ENCODE measurements at regions not wholly inside any gene's neighbourhood (a gene's known extent, or its start where the extent isn't known, plus 50 kb on each side); places are given as distances from the start of the nearest gene placed in this dataset.
"Not testable (repeated sequence)": the region's sequence is repeated elsewhere in the genome, so short reads cannot be mapped to it uniquely, and the experiment has no call there.

DNA sequence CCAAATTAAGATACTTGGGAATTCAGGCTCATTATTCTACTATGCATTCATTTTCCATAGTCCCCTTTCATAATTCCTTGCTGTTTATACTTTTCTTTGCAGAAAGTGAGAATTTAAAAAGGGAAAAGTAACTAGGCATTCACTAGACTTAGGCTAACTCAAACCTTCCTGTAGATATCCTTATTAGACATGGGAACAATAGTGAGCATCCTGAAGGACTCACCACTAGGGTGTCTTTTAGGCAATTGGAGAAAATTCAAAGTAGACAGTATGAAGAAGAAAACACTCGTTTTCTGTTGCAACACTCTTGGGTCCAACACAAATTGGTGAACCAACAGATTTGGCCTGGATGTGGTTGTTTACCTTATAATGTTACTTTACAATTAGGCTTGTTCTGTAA, 213.2 kb upstream of the GRIN3A start:
- DNase-seq, result no peak

DNA sequence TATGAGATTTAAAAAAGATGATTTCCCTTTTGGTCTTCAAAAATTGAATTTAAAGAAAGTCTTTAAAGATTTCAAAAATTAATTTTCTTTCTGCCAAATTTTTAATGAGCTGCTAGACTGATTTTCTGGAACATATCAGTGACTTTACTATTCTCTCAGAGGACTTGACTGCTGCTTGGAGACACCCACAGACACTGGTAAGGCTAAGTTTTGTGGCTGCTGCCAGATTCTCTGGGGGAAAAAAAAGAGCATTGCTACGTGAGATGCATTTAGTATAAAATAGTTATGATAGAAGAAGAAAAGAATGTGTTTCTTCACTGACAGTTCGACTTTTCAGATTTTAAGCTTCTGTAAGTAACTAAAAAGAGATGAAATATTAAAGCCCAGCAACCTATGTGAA, 193.3 kb upstream of the GRIN3A start:
- no peak for DNase-seq

DNA sequence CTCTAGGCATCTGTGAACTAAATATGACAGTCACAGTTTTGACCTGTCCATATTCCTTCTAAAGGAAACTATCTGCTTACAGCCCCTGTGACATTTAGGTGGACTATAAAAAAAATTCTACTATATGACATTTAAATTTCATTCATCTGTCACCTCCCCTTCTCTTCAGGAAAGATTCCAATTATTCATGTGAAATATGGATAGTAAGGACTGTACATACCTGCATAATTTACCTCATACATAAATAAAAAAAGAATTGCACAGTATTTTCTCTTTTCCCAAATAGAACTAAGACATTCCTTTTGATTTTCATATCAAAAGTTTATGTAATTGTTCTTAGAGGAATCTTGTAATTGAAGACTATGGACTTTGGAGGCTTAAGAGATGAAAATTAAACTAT, 192.3 kb upstream of the GRIN3A start:
- DNase-seq, result no peak

DNA sequence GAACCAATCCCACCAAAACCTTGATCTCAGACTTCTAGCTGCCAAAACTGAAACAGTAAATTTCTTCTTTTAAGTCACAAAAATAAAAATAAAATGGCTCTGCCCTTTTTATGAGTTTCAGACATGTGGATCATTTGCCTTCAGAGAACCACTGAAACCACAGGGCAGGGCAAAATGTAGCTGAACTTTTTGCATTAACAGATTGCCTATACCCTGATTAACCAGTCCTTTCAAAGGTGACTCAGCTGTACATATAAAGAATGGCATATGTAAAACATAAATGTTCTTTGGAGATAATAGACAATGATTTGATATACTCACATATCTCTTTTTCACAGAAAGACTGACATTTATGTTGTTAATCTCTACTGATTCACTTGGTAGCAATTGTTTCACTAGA, 187.1 kb upstream of the GRIN3A start:
- no peak for DNase-seq

DNA sequence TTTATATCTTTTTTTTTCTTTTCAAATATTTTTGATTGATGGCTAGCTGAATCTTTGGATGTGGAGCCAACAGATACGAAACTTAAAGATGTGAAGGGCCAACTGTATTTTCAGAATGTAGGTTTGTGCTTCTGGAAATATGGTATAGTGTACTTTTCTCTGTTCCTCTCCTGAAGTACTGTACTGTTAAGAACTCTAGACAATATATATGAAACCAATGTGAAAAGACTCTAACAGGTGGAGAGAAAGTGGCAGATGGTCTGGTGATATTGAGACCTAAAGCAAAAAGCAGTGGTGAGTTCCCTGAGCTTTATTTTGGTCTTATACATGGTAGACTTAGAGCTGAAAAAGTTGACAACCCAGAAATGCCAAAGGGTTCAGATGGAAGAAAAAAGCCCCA, 185.0 kb upstream of the GRIN3A start:
- DNase-seq, result no peak

DNA sequence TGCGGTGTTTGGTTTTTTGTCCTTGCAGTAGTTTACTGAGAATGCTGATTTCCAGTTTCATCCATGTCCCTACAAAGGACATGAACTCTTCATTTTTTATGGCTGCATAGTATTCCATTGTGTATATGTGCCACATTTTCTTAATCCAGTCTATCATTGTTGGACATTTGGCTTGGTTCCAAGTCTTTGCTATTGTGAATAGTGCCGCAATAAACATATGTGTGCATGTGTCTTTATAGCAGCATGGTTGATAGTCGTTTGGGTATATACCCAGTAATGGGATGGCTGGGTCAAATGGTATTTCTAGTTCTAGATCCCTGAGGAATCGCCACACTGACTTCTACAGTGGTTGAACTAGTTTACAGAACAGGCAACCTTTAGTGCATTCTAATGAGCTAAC, 178.5 kb upstream of the GRIN3A start:
- DNase-seq, result not testable (repeated sequence)

DNA sequence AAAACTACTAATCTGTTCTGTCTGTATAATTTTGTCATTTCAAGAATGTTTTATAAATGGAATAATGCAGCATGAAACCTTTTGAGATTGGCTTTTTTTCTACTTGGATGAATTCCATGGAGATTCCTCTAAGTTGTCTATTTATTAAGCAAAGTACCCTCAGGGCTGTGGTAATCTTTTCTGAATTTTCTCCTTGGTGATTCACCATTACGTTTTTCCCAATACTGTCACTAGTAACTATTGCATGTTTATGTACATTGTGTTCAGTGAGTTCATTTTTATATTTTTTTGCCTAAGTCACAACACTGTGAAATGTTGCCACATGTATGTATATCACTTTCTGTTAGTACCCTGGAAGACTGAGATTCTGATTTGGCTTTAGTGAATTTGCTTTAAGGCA, 177.0 kb upstream of the GRIN3A start:
- DNase-seq, result no peak

DNA sequence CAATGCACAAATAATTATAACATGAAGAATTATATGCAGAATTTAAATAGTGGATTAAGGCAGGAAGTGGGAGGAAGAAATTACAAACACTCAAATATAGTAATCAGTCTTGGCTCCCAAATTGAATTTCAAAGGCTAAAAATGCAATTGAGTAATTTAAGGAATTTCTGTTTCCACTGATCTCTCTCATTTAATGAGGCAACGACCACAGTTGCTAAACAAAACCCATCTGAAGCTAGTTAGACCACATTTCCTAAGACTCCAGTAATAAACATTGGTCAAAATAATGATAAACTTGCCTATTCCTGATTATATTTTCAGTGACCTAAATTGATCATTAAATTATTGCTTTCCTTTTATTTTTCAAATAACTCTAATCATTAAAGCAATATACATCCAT, 174.3 kb upstream of the GRIN3A start:
- no peak for DNase-seq

DNA sequence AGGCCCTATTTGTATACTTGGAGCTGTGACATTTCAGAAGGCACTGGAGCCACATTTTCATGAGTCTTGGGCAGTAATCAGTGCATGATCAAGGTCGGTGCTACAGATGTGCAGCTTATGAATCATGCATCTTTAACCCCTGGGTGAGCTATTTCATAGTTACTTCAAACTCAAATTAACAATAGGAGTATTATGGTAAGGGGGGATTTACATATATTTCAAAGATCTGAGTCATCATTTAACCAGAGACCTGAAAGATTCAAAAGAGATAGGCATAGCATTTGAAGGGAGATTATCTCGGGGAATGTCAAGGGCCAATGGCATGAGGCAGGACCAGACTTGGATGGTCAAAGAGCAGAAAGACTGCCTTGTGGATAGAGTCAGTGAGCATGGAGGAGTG, 169.0 kb upstream of the GRIN3A start:
- no peak for DNase-seq

DNA sequence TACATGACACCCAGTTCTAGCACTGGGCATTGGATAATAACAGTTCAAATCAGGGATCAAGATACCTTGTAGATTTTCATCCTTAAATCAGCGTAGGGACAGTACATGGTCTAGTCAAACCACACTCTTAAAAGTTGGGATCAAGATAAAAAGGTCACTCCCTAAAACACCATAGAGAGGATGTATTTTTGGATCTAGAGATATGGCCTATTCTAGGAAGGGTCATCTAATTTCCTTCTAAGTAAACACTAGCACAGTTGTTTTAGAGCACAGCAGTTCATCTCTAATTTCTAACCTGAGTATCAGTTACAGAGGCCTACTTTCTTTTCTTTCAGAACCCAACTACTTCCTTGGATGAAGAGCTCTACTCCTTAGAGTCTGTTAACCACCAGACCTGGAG, 166.4 kb upstream of the GRIN3A start:
- DNase-seq, result no peak

DNA sequence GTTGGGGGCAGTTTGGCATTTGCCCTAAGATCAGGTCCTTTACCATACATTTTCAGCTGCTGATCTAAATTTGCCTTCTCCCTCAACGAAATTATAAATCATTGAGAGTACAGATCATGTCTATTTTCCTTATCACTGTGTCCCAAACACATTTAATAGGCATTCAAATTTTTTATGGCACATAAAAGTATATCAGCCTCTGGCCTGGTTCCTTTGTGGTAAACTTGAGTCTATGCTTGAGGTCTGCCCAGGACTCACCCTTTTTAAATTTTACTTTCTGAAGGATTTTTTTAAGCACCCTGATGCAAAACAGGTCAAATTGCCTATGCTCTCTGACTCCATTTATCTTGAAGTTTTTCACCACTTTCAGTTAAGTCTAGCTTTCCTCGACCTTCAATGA, 163.6 kb upstream of the GRIN3A start:
- DNase-seq, result no peak

DNA sequence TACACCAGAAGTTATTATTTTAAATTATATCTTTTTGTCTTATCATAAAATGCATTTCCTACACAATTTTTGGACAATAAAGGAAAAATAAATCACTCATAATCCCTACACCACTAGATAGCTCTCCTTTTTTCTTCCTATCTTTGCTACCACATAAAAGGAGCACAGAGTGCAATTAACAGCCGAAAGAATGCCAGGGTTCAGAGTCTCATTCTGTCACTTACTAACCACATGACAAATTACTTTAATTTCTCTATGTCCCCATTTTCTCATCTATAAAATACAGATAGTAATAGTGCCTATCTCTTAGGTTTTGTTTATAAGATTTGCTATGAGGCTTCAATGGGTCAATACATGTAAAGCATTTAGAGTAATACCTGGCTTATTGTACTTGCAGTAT, 158.7 kb upstream of the GRIN3A start:
- no peak for DNase-seq

DNA sequence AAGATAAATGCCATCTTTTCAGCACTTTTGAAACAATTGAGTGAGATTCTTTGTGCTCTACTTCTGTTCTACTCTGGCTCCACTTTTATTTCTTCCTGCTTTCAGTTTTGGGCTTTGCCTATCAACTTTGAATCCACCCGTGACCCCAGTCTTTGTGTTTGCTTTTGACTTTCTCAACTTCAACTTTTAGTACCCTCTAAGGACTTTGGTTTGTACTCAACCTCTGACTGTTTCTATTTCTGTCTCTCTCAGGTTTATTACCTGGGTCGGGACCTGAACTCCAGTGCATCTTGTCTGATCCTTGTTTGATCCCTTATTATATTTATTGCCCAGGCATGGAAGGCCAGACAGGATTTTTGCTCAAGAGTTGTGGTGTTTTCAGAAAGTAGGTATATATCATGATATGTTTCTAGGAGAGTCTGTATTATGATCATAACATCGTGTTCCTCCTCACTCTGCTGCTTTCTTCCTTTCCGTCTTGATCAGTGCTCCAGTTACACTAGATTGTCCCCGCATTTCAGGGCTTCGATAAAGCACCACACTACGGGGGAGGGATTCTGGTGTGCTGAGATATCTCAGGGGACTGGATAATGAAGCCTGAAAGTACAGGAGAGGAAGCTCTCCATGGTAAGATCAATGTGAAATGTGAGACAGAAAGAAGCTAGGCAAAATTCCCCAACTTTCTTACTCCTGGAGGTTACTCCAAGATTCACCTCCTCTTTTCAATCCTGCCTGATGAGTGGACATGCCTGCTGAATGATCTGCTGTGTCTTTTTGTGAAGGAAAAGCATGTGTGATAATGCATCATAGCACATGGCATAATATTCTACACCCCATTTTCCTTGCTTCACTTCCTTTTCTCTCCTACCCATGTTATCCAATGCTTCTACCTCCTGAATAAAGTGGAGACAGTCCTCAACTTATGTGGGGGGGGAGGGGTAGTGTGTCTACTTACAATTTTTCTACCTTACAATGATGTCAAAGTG, 155.5 kb upstream of the GRIN3A start:
- no peak for DNase-seq

DNA sequence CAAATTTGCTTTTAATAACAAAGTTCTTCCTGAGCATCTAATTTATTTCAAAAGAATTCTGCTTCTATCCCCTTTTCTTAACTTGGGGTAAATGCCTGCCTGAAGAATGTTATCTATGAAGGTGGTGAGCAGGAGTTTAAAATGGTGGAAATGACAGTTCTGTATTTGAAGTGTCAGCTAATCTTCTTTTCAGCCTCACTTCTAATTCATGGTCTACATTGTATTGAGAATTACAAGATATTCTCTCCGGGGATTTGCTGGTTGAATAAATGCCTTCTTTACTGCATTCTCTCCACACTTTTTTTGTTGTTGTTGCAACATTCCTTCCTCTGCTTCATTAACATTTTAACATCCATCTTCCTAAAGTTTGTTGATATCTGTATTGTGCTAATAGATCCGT, 143.1 kb upstream of the GRIN3A start:
- no peak for DNase-seq

DNA sequence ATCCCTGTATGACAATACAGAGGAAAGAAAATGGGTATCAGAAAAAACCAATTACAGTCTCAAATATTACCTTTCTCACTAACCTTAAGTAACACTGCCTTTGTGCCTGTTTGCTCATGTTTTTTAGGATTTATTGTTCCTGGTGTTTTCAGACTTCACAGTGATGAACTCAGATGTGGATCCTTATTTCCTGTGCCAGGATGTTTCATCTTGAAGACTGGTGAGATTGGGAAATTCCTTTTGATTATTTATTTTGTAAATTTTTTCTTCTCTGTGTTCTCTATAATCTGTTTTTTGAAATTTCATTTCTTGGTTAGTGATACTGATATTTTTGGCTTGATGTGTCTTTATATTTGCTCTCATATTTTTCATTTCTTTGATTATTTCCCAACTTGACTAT, 142.4 kb upstream of the GRIN3A start:
- DNase-seq, result no peak

DNA sequence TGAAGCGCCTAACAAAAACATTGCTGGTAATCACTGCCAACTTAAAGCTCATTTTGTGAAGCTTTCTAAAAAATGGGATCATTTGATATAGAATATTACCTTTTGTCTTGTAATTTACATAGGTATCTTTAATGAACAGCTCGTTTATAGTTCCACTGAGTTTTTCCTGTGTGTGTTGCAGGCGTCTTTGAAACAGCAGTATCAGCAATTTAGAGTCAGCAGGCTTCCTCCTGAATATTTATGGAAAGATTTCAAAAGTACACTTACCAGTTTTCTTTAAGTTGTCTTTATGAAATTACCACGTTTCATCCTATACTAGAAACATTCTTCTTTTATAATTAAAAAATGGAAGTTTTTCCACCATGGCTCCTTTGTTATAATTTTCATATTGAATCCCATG, 140.3 kb upstream of the GRIN3A start:
- no peak for DNase-seq

DNA sequence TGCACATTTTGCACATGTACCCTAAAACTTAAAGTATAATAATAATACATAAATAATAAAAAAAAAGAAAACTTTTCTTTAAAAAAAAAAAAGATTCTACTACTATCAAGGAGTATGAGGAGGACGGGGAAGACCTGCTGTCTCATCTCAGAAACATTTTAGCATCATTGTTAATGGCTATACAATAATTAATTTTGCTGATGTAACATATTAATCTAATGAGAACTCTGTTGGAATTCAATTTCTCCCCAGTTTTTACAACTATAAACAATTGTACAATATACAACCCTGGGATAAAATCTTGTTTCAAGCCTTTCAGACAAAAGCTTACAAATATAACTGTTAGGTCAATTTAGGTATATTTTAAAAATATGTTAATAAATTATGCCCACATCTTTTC, 139.0 kb upstream of the GRIN3A start:
- no peak for DNase-seq

DNA sequence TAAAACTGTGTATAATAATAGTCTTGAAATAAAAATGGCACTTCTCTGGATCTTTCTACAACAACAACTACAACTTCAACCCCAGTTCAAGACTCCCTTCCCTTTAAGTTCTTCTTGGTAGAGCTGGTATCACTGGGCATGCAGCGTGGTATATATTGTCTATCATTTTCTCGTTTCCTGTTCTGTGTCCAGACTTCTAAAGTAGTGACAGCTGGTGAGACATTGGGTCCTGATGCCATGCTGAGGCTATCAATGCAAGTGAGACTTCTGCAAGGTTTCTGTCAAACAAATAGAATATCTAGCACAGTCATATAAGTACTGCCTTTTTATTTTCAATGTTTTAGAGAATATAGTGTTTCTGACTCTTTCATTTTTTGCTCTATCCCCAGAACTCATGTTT, 123.0 kb upstream of the GRIN3A start:
- no peak for DNase-seq

DNA sequence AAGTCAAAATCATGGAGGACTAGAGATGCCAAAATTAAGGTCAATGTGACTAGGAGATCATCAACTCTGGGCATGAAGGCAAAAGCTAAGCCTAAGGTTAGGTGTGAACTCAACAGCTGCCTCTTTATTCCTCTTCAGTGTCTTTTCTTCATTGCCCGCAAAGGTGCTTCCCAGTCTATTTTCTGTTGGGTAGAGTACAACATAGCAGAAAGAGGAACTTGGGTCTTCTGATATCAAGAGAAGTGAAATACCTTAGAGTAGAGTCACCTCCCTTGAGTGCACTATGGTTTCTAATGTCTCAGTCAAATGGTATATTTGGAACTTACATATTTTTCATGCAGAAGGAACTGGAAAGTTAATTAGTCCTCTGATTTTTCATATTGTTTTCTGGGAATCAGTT, 122.5 kb upstream of the GRIN3A start:
- no peak for DNase-seq

DNA sequence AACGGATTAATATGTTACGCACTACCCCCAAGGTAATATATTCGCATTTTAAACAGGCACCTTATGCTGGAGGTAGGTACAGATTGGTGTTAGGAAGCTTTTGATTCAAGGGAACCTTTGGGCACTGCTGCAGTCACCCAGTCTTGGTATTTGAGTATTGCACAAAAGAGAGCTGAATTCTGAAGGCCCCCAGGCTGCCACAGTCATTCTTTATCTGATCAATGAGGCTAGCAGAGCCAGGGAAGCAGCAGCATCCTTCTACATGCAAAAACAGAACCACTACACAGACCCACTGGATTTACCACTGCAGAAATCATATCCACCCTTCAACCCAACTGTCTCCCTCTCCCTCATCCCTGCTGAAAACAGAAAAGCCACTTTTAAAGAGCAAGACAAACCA, 121.2 kb upstream of the GRIN3A start:
- DNase-seq, result no peak

DNA sequence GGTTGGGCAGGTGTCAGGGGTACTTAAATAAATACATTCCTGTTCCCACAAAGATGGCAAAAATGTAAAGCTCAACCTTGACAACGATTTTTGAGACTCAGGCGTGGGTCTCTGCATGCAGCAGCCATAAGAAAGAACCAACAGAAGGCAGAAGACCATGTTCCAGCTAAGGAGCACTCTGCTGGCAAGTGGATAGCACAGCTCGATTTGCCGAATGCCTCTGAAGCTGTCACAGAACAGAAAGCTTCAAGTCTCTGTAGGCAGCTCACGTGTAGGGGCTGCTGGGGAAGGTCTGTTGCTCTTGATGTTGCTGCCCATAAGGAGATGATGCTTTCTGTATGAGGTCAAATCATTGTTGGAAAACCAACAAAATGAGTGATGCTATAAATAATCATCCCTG, 119.6 kb upstream of the GRIN3A start:
- DNase-seq, result no peak

DNA sequence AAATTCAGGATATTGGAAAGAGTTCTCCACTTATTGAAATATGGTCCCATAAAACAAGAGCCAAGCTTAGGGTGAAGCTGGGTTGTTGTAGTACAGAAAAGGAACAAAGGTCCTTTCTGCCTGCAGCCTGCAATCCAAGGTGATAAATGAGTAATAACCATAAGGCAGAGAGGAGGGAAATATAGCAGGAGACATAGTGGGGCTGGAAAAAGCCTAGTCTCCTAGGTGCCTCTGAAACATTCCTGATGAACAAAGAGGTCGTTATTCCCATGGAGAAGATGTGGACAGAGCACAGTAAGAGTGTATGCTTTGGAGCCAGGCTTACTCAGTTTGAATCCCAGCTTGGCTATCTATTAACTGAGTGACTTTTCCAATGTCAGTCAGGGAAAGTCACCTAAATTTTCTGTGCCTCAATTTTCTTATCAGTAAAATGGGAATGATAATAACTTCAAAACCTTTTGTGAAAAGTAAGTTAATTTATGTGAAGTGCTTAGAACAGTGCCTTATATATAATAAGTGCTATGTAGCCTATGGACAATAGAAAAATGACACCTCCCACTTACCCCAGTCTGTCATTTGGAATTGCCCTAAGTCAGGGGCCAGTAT, 110.8 kb upstream of the GRIN3A start:
- DNase-seq, result no peak

DNA sequence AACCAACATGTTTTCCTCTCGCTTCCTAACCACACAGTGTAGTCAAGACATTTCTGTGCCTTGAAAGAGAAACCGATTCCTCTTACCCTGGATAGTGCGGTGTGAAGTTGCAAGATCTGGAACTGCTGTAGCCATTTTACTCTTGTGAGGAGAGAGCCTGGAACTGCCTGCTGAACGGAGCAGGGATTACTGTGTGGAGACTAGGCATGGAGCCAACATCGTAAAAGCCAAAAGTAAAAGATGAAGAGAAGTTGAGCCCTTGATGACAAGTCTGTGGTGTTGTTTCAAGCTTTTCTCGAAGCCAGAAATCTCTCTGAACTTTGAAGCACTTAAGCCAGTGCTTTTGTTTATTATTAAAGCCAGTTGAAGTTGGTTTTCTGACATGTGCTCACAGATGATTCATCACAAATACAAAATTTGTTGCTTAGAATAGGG, 110.1 kb upstream of the GRIN3A start:
- no peak for DNase-seq

DNA sequence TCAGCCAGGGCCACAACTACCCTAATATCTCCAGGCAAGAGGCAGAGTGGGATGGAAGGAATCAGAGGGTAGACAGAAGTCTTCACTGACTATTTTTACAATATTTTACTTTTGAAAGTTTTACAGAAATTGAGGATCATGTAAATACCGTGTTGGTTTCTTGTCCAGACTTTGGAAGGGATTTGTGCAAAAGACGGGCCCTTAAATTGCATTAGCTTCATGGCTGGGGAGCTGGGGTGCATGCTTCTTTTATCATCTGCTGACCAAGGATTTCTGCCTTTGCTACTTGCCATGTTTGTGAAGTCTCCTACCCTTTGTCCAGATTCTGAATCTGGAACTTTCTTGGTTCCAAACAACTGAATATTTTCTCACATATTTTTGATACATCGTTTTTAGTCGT, 107.7 kb upstream of the GRIN3A start:
- no peak for DNase-seq

DNA sequence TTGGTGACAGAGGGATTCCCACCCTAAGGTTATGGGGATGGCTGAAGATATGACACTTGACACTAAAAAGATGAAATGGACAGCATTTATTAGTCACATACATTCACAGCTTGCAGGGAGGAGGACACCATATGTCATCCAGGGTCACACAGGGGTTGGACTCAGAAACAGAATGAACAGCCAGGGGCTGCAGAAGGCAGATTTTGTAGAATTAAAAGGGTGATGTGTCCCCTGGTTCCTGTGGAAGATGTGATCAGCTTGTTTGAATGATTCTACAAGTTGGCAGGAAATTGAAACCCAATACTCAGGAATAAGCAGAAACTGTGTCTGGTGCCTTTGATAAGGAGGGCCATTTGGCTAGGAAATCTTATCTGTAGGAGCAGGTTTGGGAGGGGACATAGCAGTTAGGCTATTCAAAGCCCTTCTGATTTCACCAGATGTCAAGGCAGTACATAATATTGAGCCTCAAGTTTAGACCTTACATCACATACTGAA, 102.3 kb upstream of the GRIN3A start:
- DNase-seq, result no peak
